DOHH2 (cell line): ENCODE measurements at regions not wholly inside any gene's neighbourhood (a gene's known extent, or its start where the extent isn't known, plus 50 kb on each side); places are given as distances from the start of the nearest gene placed in this dataset.

ENCODE experiments used
- EZH2phosphoT487 ChIP-seq: fragments of 200-600 bp; sonication (generic); IDR thresholded peaks from 2 replicates; pipeline ENCODE4 v1.6.1; 2017; ENCODE audit warnings: borderline replicate concordance, mild to moderate bottlenecking, antibody characterized with exemption, low read length, moderate library complexity, mixed read lengths
- TF ChIP-seq, protein P1 (sequence below): fragments of 200-600 bp; sonication (generic); IDR thresholded peaks from one replicate; pipeline ENCODE4 v1.5.1; 2014; ENCODE audit warnings: antibody characterized with exemption, mild to moderate bottlenecking, low read depth, low read length; ENCODE audit not compliant: poor library complexity, severe bottlenecking

DNA sequence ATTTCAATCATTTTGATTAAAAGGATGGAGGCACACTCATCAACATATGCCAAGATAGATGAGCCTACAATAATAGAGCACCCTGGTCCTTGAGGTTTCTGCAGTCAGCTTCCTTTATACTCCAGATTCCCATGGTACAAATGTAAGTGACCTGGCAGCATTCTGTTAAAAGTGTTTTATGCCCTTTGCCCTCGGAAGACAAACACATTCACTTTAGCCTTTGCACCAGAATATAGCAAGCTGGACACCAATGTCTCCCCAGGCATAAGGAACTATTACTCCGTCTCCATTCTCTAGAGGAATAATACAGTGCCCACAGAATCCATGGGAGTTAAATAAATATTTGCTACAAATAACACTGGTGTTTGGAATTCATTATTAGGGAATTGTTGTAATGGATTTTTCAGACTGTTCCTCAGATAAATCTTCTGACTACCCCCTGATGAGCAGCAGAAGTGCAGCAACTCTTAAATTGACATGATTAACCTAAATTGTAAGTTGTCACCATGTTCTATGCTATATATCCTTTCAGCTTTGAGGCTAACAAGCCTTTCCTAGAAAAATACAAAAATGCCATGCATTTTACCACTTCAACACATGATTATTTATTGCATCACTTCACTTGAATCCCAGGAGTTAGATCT, 340.2 kb downstream of the TBC1D32 start:
- TF ChIP-seq, protein P1, sequence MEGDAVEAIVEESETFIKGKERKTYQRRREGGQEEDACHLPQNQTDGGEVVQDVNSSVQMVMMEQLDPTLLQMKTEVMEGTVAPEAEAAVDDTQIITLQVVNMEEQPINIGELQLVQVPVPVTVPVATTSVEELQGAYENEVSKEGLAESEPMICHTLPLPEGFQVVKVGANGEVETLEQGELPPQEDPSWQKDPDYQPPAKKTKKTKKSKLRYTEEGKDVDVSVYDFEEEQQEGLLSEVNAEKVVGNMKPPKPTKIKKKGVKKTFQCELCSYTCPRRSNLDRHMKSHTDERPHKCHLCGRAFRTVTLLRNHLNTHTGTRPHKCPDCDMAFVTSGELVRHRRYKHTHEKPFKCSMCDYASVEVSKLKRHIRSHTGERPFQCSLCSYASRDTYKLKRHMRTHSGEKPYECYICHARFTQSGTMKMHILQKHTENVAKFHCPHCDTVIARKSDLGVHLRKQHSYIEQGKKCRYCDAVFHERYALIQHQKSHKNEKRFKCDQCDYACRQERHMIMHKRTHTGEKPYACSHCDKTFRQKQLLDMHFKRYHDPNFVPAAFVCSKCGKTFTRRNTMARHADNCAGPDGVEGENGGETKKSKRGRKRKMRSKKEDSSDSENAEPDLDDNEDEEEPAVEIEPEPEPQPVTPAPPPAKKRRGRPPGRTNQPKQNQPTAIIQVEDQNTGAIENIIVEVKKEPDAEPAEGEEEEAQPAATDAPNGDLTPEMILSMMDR = no peak
- no peak for TF ChIP-seq EZH2phosphoT487
